HG02870 (cell line): ENCODE measurements at regions not wholly inside any gene's neighbourhood (a gene's known extent, or its start where the extent isn't known, plus 50 kb on each side); places are given as distances from the start of the nearest gene placed in this dataset.
"Not testable (repeated sequence)": the region's sequence is repeated elsewhere in the genome, so short reads cannot be mapped to it uniquely, and the experiment has no call there.

Experiments
- ATAC-seq: cut with Tn5 transposase; IDR thresholded peaks from one replicate; pipeline ENCODE4 v1.9.1; 2021; ENCODE audit warnings: mild to moderate bottlenecking, moderate library complexity; ENCODE audit not compliant: unreplicated experiment

DNA sequence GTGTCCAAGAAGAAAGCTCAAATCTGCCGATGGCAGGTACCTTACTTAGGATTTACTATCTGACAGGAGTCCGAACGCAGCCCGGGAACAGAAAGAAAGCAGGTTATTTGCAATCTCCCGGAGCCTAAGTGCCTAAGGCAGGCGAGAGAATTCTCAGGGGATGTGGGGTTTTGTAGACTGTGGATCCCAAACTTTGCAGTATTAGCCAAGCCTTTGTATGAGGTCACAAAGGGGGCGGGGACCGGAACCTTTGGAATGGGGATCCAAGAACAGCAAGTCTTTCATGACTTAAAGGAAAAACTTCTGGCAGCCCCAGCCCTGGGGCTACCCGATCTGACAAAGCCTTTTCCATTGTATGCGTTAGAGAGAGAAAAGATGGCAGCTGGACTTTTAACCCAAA, 80.6 kb upstream of the RUBCNL start:
- not testable (repeated sequence) for ATAC-seq

DNA sequence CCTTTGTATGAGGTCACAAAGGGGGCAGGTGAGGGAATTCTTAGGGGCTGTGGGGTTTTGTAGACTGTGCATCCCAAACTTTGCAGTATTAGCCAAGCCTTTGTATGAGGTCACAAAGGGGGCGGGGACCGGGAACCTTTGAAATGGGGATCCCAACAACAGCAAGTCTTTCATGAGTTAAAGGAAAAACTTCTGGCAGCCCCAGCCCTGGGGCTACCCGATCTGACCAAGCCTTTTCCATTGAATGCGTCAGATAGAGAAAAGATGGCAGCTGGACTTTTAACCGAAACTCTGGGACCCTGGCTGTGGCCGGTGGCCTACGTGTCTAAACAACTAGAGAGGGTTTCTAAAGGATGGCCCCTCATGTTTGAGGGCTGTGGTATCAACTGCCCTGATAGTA, 79.0 kb upstream of the RUBCNL start:
- not testable (repeated sequence) for ATAC-seq

DNA sequence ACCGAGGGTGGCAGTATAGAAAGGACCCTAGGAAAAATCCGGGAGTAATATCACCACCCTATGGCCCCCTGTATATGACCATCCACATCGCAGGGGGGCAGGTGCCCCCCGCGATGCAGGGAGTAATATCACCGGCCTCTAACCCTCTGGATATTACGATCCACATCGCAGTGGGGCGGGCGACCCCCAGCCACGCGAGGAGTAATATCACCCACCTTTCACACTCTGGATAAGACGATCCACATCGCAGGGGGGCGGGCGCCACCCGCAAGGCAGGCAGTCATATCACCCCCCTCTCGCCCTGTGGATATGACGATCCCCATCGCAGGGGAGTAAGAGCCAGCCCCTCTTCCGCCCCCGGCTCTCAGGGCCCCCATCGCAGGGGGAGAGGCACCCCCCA, 76.7 kb upstream of the RUBCNL start:
- ATAC-seq: no peak

DNA sequence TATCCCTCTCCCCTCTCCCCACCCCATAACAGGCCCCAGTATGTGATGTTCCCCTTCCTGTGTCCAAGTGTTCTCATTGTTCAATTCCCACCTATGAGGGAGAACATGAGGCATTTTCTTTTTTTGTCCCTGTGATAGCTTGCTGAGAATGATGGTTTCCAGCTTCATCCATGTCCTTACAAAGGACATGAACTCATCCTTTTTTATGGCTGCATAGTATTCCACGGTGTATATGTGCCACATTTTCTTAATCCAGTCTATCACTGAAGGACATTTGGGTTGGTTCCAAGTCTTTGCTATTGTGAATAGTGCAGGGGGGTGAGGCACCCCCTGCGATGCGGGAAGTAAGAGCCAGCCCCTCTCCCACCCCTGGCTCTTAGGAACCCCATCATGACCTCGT, 73.2 kb upstream of the RUBCNL start:
- not testable (repeated sequence) for ATAC-seq

DNA sequence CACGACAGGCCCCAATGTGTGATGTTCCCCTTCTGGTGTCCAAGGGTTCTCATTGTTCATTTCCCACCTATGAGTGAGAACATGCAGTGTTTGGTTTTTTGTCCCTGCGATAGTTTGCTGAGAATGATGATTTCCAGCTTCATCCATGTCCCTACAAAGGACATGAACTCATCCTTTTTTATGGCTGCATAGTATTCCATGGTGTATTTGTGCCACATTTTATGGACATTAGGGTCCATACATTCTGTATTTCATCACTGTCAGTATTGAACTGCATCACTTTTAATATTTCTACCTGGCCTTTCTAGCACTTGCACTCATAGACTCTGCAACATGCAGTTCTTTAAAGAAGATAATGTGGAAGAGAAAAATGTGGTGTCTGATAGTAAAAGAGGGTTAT, 70.2 kb upstream of the RUBCNL start:
- not testable (repeated sequence) for ATAC-seq

DNA sequence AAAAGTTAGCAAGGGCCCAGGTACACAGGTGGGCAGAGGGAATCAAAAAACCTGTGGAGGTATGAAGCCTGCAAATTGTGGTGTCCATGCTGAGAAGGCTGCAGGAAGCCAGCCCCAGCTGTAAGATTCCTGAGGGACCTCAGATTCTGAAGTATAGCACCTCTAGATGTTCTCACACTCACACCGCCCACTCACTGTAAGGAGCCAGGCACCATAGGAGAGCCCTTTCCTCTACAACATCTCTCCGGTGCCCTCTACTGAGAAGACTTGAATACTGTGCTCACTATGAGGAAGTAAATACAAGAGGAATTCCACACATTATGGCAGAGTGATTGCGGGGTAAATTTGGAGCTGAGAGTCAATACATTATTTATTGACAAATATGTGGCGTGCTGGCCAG, 68.9 kb upstream of the RUBCNL start:
- ATAC-seq: peak; percentile 99

DNA sequence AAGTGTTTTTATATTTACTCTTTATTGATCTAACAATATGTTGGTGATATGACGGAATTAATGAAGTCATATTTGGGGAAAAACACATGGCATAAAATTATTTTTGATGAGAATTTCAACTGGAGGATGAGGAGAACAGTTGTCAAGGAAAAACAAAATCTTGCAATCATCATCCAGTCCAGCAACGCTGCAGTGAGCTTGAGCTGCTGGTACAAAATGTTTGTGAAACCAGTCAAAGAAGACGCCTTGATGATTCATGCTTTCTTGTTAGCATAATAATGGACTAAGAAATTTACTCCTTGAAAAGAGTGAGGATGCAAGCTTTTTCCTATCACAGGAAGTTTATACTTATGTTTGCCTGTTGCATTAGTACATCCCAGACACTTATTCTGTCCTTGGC, 64.1 kb upstream of the RUBCNL start:
- ATAC-seq: not testable (repeated sequence)

DNA sequence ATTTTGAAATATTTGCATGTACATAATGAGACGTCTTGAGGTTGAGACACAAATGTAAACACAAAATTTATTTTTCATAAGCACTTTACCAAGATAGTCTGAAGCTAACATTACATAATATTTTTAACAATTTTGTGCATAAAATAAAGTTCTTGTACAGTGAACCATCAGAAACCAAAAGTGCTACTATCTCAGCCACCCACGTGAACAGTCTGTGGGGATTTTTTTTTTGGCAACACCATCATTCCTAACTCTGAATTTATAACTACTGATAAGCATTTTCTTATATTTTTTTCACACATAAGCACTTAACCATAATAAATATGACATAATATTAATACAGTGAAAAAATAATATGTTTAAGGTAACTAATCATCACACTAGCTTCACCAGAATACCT, 62.9 kb upstream of the RUBCNL start:
- ATAC-seq: not testable (repeated sequence)

DNA sequence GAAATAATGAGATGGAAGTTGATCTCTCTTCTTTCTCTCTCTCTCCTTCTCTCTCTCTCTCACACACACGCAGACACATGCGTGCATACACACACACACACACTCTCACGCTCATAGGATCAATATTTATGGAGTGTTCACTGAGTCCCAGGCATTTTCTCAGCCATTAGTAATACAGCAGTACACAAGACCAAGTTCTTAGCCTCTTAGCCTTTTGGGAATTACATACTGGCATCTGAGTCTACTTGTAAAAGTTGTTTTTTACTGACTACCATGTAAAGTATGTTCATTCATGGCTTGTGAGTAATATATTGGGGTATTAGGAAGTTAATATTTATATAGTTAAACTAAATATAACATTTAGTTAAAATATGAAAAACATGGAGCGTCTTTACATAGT, 61.1 kb upstream of the RUBCNL start:
- not testable (repeated sequence) for ATAC-seq

DNA sequence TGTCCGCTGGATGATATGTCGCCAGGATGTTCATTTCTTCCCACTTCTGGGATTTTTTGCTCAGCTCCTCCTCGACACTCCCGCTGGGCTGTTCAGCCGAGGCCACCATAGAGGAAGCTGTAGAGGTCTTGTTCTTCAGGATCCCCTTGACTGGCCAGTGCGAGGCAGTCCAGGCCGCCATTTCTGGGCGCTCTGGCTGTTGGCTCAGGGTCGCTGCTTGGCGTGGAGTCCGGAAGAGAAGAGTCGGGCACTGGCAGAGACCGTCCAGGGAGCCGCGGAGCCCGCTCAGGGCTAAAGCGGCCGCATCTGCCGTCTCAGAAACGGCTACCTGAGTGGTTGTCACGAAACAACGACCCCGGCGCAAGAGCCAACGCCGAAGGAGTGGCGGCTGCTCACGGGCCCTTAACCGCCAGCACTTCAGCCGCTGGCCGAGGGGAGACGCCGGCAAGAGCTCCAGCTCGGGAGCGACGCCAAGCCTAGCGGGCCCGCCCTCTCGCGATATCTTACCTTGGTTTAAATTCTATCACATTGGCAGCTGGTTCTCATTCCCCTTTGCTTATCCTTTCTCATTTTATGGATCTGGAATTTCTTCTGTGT, 50.9 kb upstream of the RUBCNL start:
- ATAC-seq: not testable (repeated sequence)
